GM21825 (cell line): ENCODE measurements at regions not wholly inside any gene's neighbourhood (a gene's known extent, or its start where the extent isn't known, plus 50 kb on each side); places are given as distances from the start of the nearest gene placed in this dataset.

ENCODE experiments used
- ATAC-seq: cut with Tn5 transposase; IDR thresholded peaks from one replicate; pipeline ENCODE4 v1.9.1; 2021; ENCODE audit warnings: mild to moderate bottlenecking, moderate library complexity; ENCODE audit not compliant: unreplicated experiment

DNA sequence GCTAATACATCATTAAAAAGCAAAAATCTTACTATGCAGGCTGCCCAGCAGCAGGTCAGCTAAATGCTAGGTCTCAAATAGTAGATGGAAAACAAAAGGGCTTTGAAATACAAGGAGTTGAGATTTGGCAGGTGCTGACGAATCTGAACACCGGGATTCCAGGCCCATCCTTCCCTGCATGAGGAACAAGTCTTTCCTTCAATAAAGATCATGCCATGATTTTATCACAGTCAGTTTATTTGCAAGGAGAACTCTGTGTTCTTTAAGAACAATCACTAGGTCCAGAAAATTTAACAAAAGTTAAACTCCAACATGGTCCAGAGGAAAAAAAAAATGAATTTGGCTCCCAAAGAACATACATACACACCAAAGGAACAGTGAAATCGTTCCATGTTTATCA, 551.4 kb downstream of the SLITRK6 start:
- no peak for ATAC-seq

GRCh38 chr13:85243831-85244230, 555.4 kb downstream of the SLITRK6 start:
- ATAC-seq, result no peak

- no peak for ATAC-seq
These were observed 558.2 kb downstream of the SLITRK6 start for GRCh38 chr13:85241060-85241459.

- no peak for ATAC-seq
These were observed 562.8 kb downstream of the SLITRK6 start for GRCh38 chr13:85236413-85236812.

- ATAC-seq, result no peak
These were observed 568.5 kb downstream of the SLITRK6 start for GRCh38 chr13:85230691-85231093.

- ATAC-seq, result no peak
These were observed 570.5 kb downstream of the SLITRK6 start for GRCh38 chr13:85228692-85229091.

GRCh38 chr13:85223883-85224656, 575.1 kb downstream of the SLITRK6 start:
- no peak for ATAC-seq

DNA sequence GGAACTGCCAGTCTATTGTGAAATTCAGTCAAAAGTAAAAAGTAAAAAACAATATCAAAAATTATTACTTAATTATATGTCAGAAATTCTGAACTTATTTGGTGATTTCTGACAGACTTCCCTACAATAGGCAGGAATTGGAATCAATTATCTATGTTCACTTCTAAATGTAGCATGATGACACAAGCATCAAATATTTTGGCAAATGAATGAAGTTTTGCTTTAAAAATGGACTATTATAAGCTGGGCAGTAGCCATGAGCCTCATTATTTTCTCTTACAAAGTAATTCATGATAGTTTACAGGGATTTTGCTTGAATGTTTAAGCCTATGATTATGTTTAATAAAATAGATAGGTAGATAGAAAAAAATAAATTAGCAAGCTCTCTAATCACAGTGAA, 582.6 kb downstream of the SLITRK6 start:
- no peak for ATAC-seq

DNA sequence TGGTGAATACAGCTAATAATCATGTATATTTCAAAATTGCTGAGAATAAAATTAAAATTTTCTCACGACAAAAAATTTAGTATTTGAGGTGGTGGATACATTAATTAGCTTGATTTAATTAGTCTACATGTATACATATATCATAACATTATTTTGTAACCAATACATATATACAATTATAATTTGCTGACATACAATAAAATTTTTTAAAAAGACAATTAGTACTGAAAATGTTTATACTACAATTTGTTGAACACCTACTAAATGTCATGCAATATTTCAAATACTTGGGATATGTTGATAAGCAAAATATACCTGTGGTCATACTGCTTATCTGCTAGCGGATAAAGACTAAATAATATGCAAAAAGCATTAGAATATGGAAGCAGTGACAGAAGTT, 586.5 kb downstream of the SLITRK6 start:
- ATAC-seq, result no peak

DNA sequence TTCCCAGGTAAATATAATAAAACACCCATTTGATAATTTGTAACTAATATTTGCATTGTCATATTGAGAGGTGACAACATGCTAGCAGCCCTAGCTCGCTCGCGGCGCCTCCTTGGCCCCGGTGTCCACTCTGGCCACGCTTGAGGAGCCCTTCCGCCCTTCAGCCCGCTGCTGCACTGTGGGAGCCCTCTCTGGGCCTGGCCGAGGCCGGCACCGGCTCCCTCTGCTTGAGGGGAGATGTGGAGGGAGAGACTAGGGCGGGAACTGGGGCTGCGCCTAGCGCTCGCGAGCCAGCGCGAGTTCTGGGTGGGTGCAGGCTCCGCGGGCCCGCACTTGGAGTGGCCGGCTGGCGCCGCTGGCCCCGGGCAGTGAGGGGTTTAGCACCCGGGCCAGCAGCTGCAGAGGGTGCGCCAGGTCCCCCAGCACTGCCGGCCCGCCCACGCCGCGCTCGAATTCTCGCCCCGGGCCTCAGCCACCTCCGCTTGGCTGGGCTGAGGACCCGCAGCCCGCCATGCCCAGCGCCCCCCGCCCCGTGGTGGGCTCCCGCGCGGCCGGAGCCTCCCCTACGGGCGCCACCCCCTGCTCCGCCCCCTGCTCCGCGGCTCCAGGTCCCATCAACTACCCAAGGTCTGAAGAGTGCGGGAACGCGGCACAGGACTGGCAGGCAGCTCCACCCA, 594.4 kb downstream of the SLITRK6 start:
- no peak for ATAC-seq

- no peak for ATAC-seq
These were observed 601.8 kb downstream of the SLITRK6 start for GRCh38 chr13:85197431-85197830.

GRCh38 chr13:85194482-85194881, 604.7 kb downstream of the SLITRK6 start:
- ATAC-seq, result no peak

- ATAC-seq, result no peak
These were observed 607.1 kb downstream of the SLITRK6 start for GRCh38 chr13:85191996-85192718.

GRCh38 chr13:85186356-85187045, 612.7 kb downstream of the SLITRK6 start:
- no peak for ATAC-seq

DNA sequence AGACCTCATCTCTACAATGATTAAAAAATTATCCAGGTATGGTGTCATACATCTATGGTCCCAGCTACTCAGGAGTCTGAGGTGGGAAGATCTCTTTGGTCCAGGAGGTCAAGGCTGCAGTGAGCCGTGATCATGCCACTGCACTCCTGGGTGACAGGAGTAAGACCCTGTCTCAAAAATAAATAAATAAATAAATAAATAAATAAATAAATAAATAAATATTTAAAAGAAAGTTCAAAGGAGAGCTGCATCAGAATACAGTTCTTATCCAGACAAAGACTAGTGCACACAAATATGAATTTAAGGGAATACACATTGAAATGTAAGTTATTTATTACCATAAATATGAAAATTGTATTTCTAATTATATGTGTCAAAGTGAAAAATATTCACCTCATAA, 624.9 kb downstream of the SLITRK6 start:
- ATAC-seq, result no peak

GRCh38 chr13:85170372-85170771, 628.8 kb downstream of the SLITRK6 start:
- no peak for ATAC-seq

DNA sequence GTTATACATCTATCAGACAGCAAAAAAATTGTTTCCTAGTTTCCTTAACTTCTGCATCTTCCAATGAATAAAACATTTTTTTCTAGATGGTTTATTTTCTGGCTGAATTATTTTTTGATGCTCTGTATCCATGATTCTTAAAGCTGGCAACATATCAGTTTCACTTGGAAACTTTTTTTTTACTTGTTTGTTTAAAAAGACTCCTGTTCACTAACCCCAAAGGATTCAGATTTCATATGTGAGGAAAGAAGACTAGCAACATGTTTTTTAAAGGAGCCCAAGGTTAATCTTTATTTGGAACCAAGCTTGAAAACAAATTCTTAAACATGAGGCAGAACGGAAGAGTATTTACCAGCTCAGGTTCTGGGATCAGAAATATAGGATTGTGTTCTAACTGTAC, 632.3 kb downstream of the SLITRK6 start:
- ATAC-seq, result no peak

- no peak for ATAC-seq
These were observed 636.2 kb downstream of the SLITRK6 start for GRCh38 chr13:85163063-85163462.

DNA sequence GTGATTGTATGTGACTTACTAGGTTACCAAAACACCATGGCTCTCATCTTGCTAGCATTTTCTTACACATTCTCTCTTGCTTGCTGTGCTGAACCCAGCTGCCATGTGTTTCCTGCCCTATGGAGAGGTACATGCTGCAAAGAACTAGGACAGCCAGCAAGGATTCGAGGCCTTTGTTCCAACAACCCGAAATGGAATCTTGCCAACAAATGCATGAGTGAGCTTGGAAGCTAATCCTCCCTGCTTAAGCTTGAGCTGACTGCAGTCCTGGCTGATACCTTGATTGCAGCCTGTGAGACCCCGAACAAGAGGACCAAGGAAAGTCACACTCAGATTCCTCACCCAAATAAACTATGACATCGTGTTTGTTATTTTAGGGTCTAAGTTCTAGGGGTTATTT, 651.2 kb downstream of the SLITRK6 start:
- no peak for ATAC-seq

GRCh38 chr13:85142351-85142927, 656.8 kb downstream of the SLITRK6 start:
- no peak for ATAC-seq

DNA sequence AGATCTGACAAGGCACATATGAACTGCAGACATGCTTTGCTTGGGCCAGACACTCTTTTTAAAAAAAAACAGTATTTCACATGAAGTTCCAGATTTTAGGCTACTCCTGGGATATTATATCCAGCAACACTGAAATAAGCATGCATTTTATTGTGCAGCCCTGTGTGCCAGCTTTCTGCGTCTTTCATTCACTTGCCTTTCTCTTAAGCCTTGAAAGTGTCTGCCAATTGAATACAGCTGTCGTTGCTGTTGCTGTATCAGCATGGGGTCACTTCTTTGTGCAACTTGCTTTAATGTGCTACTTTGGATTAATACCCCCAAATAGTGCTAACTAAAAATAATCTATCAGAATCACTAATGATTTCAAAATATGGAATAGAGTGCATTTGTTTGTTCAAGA, 657.8 kb downstream of the SLITRK6 start:
- ATAC-seq, result no peak
